K562 (cell line): ENCODE measurements at regions not wholly inside any gene's neighbourhood (a gene's known extent, or its start where the extent isn't known, plus 50 kb on each side); places are given as distances from the start of the nearest gene placed in this dataset.

Experiments
- ATAC-seq: fragments of 200-7000 bp; cut with Tn5 transposase; 3 replicates; pipeline ENCODE4 v1.9.1; 2020; ENCODE audit warnings: moderate library complexity
- BruUV-seq: library from RNA; stranded (reverse); fragments of 400-500 nt; replicated peaks from 2 replicates; lab custom pipeline; 2021; lab: Mats Ljungman, UMichigan
- CTCF ChIA-PET: fragments of 300-600 bp; formaldehyde crosslinking; extraction: SDS; loops from one replicate; lab custom pipeline; 2021; ENCODE audit warnings: low intra/inter-chr PET ratio; lab: Yijun Ruan, JAX
- POLR2A ChIA-PET: fragments of 300-600, 350-650 bp; sonication (Branson Sonifier 250); formaldehyde crosslinking; extraction: SDS; loops from one replicate; lab custom pipeline; 2021; ENCODE audit warnings: antibody characterized with exemption, inconsistent platforms; lab: Yijun Ruan, JAX
- DNase-seq, 4 experiments: peaks; one replicate each; pipeline versions ENCODE4 v3.0.0 to v3.0.0-alpha.2; 2011 to 2018; ENCODE audit warnings: low spot score in 3 of 4, mixed read lengths in 3 of 4; ENCODE audit errors: extremely low read depth in 1 of 4
- FAIRE-seq: peaks from 2 replicates; lab custom pipeline; 2011; peaks lifted over from hg19 to GRCh38; lab: Jason Lieb, UNC
- H2AFZ ChIP-seq: 2 replicates; pipeline ENCODE4 v1.6.0; 2011; ENCODE audit warnings: low read depth, low read length, control low read depth, inconsistent platforms
- H3K27ac ChIP-seq: fragments of 200-600 bp; 3 replicates; pipeline ENCODE4 v1.8.0; 2011; ENCODE audit warnings: low read depth, mild to moderate bottlenecking, control low read depth, inconsistent platforms, low read length, moderate library complexity, mixed read lengths; ENCODE audit errors: extremely low read depth
- H3K27me3 ChIP-seq, 2 experiments: fragments of 300-600 bp in 1 of 2; 2 replicates in 1 of 2; 3 replicates in 1 of 2; pipeline versions ENCODE4 v1.6.0 to v1.8.0; 2011; ENCODE audit warnings: inconsistent platforms in 2 of 2, low read length in 2 of 2, mild to moderate bottlenecking in 1 of 2, mixed read lengths in 1 of 2, moderate library complexity in 1 of 2; ENCODE audit not compliant: control insufficient read depth in 2 of 2, insufficient read depth in 2 of 2
- H3K36me3 ChIP-seq: fragments of 300-600 bp; 3 replicates; pipeline ENCODE4 v1.8.0; 2011; ENCODE audit warnings: mild to moderate bottlenecking, low read length, inconsistent platforms; ENCODE audit not compliant: control insufficient read depth, insufficient read depth
- H3K4me1 ChIP-seq, 2 experiments: fragments of 200-600 bp in 1 of 2; replicated peaks in 1 of 2; 2 replicates in 1 of 2; 3 replicates in 1 of 2; pipeline versions ENCODE4 v1.5.1 to v1.8.0; 2011; ENCODE audit warnings: inconsistent platforms in 2 of 2, low read length in 2 of 2, mild to moderate bottlenecking in 1 of 2, mixed read lengths in 1 of 2, moderate library complexity in 1 of 2; ENCODE audit not compliant: control insufficient read depth in 2 of 2, insufficient read depth in 2 of 2
- H3K4me2 ChIP-seq: 2 replicates; pipeline ENCODE4 v1.6.1; 2011; ENCODE audit warnings: low read length, control low read depth, inconsistent platforms, mixed read lengths; ENCODE audit not compliant: insufficient read depth
- H3K4me3 ChIP-seq: fragments of 200-600 bp; sonication (generic), shearing (Covaris generic); 2 replicates; pipeline ENCODE4 v1.5.1; 2016; ENCODE audit warnings: control low read depth, inconsistent platforms
- H3K79me2 ChIP-seq: fragments of 200-600 bp; 3 replicates; pipeline ENCODE4 v1.8.0; 2011; ENCODE audit warnings: low read length, inconsistent platforms; ENCODE audit not compliant: control insufficient read depth, insufficient read depth
- H3K9ac ChIP-seq, 2 experiments: 2 replicates each; pipeline versions ENCODE4 v1.6.0 to v1.6.1; 2011; ENCODE audit warnings: low read depth in 2 of 2, low read length in 2 of 2, control low read depth in 1 of 2, inconsistent platforms in 1 of 2, mild to moderate bottlenecking in 1 of 2, mixed read lengths in 1 of 2; ENCODE audit not compliant: insufficient read depth in 1 of 2
- H3K9me1 ChIP-seq: one replicate; pipeline ENCODE4 v1.6.0; 2011; ENCODE audit warnings: inconsistent platforms, mild to moderate bottlenecking, low read length, moderate library complexity; ENCODE audit not compliant: control insufficient read depth, insufficient read depth
- H3K9me3 ChIP-seq: replicated peaks from 2 replicates; pipeline ENCODE4 v1.5.1; 2011; ENCODE audit warnings: low read depth, low read length, inconsistent platforms; ENCODE audit not compliant: control insufficient read depth, insufficient read depth
- H4K20me1 ChIP-seq: replicated peaks from 2 replicates; pipeline ENCODE4 v1.6.1; 2011; ENCODE audit warnings: low read length, inconsistent platforms, mixed read lengths; ENCODE audit not compliant: control insufficient read depth, insufficient read depth
- KLF6 ChIP-seq: fragments of 250-450 bp; sonication (Bioruptor Pico); IDR thresholded peaks from 2 replicates; pipeline ENCODE4 v1.4.0; 2020; ENCODE audit warnings: mild to moderate bottlenecking, moderate library complexity, borderline replicate concordance
- MCM5 ChIP-seq: fragments of 450-650 bp; IDR thresholded peaks from 2 replicates; pipeline ENCODE4 v1.6.1; 2016; ENCODE audit warnings: low read depth
- THRA ChIP-seq: fragments of 450-650 bp; IDR thresholded peaks from 2 replicates; pipeline ENCODE4 v1.6.1; 2017; ENCODE audit warnings: mild to moderate bottlenecking, moderate library complexity
- ZBTB5 ChIP-seq: fragments of 450-650 bp; IDR thresholded peaks from 2 replicates; pipeline ENCODE4 v1.6.1; 2017; ENCODE audit warnings: antibody characterized with exemption
- ZNF277 ChIP-seq: fragments of 250-450 bp; sonication (Bioruptor Pico); IDR thresholded peaks from 2 replicates; pipeline ENCODE4 v1.8.0; 2022; ENCODE audit warnings: inconsistent platforms, mild to moderate bottlenecking, moderate library complexity, borderline replicate concordance
- WGBS: fragments of 100-300 bp; shearing (Covaris generic); methylation state at CpG from one replicate; pipeline ENCODE4 v1.1.6; 2016; ENCODE audit warnings: low coverage, mixed read lengths; ENCODE audit not compliant: insufficient coverage; ENCODE audit errors: missing lambda C conversion rate; 5-methylcytosine and 5-hydroxymethylcytosine counted together
- in situ Hi-C: fragments of 300-500 bp; cut with MboI; formaldehyde crosslinking; loops from 4 replicates; pipeline ENCODE4 v1.15.0; 2018; ENCODE audit warnings: inconsistent platforms, mixed read lengths
- intact Hi-C: fragments of 100-400 bp; cut with micrococcal nuclease; formaldehyde crosslinking; loops from 2 replicates; pipeline ENCODE4 v1.14.2; 2022
- TF ChIP-seq, protein P1 (sequence below), 2 experiments: fragments of 450-650 bp in 1 of 2; sonication (generic) in 1 of 2; formaldehyde crosslinking in 1 of 2; IDR thresholded peaks in 1 of 2; conservative IDR thresholded peaks in 1 of 2; 2 replicates each; pipeline versions ENCODE4 v1.6.1 to v1.8.1; 2016 to 2023; ENCODE audit warnings: mild to moderate bottlenecking in 2 of 2, moderate library complexity in 2 of 2, inconsistent platforms in 1 of 2, missing genetic modification reagents in 1 of 2
- TF ChIP-seq, protein P2 (sequence below): sonication (generic); formaldehyde crosslinking; IDR thresholded peaks from 2 replicates; pipeline ENCODE4 v1.8.0; 2023; ENCODE audit warnings: missing genetic modification reagents, mild to moderate bottlenecking, borderline replicate concordance

- no TSS peak for BruUV-seq
- ATAC-seq (no peak; the same call in 2 of the 3 replicates), FAIRE-seq (no peak), DNase-seq (peak in 1 of 4 experiments; percentile 6)
- CTCF ChIA-PET = no interaction called here
- no peak overlapping the region for H3K27ac ChIP-seq
- POLR2A ChIA-PET = interaction anchor here (0.7 kb wide), 1 partner anchor 21 kb away, joined by 3 read pairs; no protein-coding TSS in a partner anchor
- no peaks in the 10 kb centered on the region for H3K4me1 ChIP-seq
- no peaks in the 10 kb centered on the region for H3K9me3 ChIP-seq
- H3K36me3 ChIP-seq = no peaks in the 10 kb centered on the region
- H3K9me1 ChIP-seq = no peaks in the 10 kb centered on the region
- H3K4me3 ChIP-seq = no peak overlapping the region
- intact Hi-C loops = no loop called here
- no peak overlapping the region for H3K9ac ChIP-seq
- no peak overlapping the region for H3K4me2 ChIP-seq
- H3K79me2 ChIP-seq = no peaks in the 10 kb centered on the region
- H3K27me3 ChIP-seq = no peaks in the 10 kb centered on the region
- 11% methylated on average over 10 of the region's 10 CpGs for WGBS
- H2AFZ ChIP-seq = no peak overlapping the region
- TF ChIP-seq, protein P1, sequence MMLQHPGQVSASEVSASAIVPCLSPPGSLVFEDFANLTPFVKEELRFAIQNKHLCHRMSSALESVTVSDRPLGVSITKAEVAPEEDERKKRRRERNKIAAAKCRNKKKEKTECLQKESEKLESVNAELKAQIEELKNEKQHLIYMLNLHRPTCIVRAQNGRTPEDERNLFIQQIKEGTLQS (IDR thresholded peaks at IDR 0.05) = no peak
- TF ChIP-seq, protein P1 (CRISPR knock-in tag; conservative IDR thresholded peaks at IDR 0.05) = no peak
- TF ChIP-seq, protein P2, sequence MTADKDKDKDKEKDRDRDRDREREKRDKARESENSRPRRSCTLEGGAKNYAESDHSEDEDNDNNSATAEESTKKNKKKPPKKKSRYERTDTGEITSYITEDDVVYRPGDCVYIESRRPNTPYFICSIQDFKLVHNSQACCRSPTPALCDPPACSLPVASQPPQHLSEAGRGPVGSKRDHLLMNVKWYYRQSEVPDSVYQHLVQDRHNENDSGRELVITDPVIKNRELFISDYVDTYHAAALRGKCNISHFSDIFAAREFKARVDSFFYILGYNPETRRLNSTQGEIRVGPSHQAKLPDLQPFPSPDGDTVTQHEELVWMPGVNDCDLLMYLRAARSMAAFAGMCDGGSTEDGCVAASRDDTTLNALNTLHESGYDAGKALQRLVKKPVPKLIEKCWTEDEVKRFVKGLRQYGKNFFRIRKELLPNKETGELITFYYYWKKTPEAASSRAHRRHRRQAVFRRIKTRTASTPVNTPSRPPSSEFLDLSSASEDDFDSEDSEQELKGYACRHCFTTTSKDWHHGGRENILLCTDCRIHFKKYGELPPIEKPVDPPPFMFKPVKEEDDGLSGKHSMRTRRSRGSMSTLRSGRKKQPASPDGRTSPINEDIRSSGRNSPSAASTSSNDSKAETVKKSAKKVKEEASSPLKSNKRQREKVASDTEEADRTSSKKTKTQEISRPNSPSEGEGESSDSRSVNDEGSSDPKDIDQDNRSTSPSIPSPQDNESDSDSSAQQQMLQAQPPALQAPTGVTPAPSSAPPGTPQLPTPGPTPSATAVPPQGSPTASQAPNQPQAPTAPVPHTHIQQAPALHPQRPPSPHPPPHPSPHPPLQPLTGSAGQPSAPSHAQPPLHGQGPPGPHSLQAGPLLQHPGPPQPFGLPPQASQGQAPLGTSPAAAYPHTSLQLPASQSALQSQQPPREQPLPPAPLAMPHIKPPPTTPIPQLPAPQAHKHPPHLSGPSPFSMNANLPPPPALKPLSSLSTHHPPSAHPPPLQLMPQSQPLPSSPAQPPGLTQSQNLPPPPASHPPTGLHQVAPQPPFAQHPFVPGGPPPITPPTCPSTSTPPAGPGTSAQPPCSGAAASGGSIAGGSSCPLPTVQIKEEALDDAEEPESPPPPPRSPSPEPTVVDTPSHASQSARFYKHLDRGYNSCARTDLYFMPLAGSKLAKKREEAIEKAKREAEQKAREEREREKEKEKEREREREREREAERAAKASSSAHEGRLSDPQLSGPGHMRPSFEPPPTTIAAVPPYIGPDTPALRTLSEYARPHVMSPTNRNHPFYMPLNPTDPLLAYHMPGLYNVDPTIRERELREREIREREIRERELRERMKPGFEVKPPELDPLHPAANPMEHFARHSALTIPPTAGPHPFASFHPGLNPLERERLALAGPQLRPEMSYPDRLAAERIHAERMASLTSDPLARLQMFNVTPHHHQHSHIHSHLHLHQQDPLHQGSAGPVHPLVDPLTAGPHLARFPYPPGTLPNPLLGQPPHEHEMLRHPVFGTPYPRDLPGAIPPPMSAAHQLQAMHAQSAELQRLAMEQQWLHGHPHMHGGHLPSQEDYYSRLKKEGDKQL (CRISPR knock-in tag) = no peak
- TF ChIP-seq ZBTB5 (no peak), ZNF277 (no peak), MCM5 (no peak), KLF6 (no peak), THRA (no peak)
- no peaks in the 10 kb centered on the region for H4K20me1 ChIP-seq
- in situ Hi-C loops = no loop called here
Observed at GRCh38 chr7:97503367-97504094, 228.4 kb upstream of the TAC1 start.
